ENCODE measurements at regions not wholly inside any gene's neighbourhood (a gene's known extent, or its start where the extent isn't known, plus 50 kb on each side); places are given as distances from the start of the nearest gene placed in this dataset.
A peak's percentile ranks its signal among the peaks of the same experiment; 100 is the strongest.

DNA sequence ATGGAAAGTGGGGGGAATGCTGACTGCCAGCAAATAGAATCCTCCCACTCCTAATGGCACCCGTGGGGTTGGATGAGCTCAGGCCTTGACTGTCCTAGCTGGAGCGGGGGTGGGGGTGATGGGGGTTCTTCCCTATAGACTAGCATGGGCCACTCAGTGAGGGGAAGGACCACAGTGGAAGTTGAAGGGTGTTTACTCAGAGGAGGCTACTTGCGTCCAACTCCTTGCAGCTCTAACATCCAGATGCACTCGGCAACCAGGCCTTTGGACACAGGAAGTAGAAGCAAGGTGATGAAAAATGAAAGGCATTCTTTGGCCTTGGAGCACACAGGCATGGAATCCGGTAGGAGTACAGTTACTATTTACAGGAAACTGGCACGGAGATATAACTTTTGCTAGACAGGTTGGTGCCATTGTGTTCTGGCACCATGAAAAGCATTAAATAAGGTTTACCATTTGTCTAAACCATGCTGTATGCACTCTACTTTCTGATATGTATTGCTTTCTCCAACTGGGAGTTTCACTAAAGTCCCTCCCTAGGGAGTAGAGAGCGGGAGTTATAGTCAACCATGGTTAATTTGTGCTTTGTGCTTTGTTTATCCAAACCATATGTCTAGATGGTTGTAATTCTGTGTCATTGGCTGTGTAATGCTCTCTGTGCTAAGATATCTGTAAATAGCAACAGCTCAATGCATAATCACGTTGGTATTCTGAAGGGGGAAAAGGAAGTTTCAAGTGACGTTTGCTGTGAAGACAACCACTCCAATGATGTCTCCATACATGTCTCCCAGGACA lies 125.3 kb downstream of the TSHZ3 start:
- DNase-seq (ENCODE audit: low read depth), result no peak

DNA sequence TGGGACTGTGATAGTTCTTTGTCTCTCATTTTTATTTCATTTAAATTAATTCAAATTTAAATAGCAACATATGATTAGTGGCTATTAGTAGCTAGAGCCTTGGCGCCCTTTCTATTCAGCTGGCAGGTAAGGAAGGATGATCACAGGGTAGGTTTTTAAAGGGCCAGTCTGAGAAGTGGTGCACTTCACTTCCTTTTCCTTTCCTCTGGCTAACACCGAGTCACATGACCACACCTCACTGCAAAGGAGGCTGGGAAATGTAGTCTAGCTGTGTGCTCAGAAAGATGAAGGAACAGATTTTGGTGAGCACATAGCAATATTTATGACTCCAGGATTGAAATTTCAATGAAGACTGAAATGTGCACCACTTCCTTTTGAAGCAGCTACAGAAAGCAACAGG lies 128.7 kb downstream of the TSHZ3 start:
- no peak for DNase-seq (ENCODE audit: low read depth)

DNA sequence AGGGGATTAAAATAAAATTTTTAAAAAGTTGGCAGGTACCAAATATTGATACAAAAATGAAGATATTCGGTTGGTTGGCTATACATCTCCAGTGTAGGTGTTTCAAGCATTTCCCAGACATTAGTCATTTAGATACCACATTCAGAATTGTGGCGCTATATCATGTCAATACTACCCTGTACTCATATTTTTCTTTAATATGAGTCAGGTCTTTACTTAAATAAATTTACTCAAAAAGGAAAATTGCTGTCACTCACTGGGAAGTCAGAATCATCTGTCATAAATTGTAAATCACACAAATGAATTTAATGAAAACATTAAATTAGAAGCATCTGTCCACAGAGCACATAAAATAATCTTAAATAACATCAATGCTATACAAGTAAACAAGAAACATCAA lies 134.2 kb downstream of the TSHZ3 start:
- DNase-seq (ENCODE audit: low read depth), result no peak

- DNase-seq (ENCODE audit: low read depth), result peak; percentile 94
Measured at GRCh38 chr19:31214086-31214485, 135.2 kb downstream of the TSHZ3 start.

GRCh38 chr19:31211088-31211487 lies 138.1 kb downstream of the TSHZ3 start:
- no peak for DNase-seq (ENCODE audit: low read depth)

- DNase-seq (ENCODE audit: low read depth), result no peak
Measured at GRCh38 chr19:31205887-31206518, 143.2 kb downstream of the TSHZ3 start.

GRCh38 chr19:31204115-31204514 lies 145.1 kb downstream of the TSHZ3 start:
- DNase-seq (ENCODE audit: low read depth), result no peak

GRCh38 chr19:31185261-31185660 lies 164.0 kb downstream of the TSHZ3 start:
- no peak for DNase-seq (ENCODE audit: low read depth)

DNA sequence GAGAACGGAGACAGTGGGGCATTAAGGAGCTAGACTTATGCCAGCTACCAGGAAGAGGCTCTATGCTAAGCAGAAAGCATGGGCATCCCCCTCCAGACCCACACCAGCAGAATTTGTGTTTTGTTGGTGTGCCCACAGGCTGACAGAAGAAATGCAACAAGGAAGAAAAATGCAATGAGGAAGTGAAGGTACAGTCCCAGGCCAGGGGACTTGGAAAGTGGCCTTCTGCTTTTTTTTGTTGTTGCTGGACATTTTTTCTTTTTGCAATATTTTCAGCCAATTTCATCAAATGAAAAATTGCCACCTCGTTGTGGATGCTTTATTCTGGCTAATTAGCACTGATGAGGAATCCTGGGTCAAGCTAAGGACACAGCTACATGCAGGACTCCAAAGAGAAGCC lies 167.7 kb downstream of the TSHZ3 start:
- no peak for DNase-seq (ENCODE audit: low read depth)

GRCh38 chr19:31180907-31181306 lies 168.3 kb downstream of the TSHZ3 start:
- no peak for DNase-seq (ENCODE audit: low read depth)

DNA sequence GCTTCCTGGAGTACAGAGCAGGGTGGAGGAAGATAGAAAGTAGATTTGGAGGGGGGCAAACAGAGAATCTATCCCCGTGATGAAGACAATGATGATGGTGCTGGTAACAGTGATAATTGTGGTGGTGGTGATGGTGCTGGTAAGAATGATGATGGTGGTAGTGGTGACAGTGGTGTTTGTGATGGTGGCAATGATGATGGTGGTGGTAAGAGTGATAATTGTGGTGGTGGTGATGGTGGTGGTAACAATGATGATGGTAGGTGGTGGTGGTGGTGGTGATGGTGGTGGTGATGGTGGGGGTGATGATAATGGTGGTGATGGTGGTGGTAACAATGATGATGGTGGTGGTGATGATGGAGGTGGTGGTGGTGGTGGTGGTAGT lies 169.8 kb downstream of the TSHZ3 start:
- no peak for DNase-seq (ENCODE audit: low read depth)

GRCh38 chr19:31178833-31179470 lies 170.3 kb downstream of the TSHZ3 start:
- DNase-seq (ENCODE audit: low read depth), result no peak

- no peak for DNase-seq (ENCODE audit: low read depth)
Measured at GRCh38 chr19:31177246-31177645, 172.0 kb downstream of the TSHZ3 start.

DNA sequence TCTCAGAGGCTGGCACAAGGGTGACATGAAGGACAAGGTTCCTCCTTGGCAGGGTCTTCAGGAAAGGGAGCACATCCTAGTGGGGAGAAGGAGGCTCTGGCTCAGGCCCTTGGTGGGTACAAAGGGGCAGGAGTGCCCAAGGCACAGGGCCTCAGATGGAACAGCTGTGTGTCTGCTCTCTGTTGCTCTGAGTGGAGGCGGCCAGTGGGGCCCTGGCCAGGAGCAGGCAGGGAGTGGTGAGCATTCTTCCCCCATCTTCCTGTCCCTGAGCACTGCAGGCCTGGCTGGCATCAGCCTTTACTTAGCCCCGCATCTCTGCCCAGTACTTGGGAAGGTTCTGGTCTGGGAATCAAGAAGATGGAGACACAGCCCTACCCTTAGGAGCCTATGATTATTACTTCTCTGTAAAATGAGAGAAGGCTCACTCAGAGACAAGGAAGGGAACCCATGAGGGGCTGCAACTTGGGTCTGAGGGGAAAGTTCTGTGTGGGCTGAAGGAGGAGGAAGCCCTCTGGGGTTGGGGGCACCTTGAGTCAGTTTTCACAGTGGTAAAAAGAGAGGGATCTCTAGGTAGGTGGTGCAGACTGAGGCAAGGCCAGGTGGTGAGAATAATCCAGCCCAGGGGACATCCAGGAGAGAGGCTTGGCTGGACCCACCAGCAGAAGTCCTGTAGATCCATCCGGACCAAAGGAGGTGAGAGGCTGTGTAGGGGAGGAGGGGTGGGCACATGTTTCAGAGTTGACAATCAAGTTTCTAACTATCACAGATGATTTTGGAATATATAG lies 173.5 kb downstream of the TSHZ3 start:
- DNase-seq (ENCODE audit: low read depth), result no peak

- no peak for DNase-seq (ENCODE audit: low read depth)
Measured at GRCh38 chr19:31174948-31175347, 174.3 kb downstream of the TSHZ3 start.

- no peak for DNase-seq (ENCODE audit: low read depth)
Measured at GRCh38 chr19:31173991-31174390, 175.2 kb downstream of the TSHZ3 start.

DNA sequence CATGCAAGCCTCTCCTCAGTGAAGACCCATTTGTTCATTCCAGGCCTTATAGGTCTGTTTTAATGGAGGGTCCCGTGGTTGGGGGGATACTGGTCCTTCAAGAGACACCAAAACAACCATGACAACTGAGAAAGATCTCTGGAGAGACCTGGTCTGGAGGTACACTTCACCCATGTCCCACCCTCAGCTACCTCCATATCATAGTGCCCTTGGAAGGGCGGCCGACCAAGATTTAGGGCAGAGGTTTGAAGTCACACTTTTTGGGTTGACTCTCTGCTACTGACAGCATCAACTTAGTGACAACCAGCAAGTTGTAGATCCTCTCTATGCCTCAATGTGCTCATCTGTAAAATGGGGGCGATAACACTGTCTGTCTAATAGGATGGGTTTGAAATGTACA lies 177.3 kb downstream of the TSHZ3 start:
- no peak for DNase-seq (ENCODE audit: low read depth)

- DNase-seq (ENCODE audit: low read depth), result no peak
Measured at GRCh38 chr19:31170046-31170445, 179.2 kb downstream of the TSHZ3 start.

GRCh38 chr19:31168106-31168625 lies 181.1 kb downstream of the TSHZ3 start:
- DNase-seq (ENCODE audit: low read depth), result no peak

GRCh38 chr19:31167690-31168089 lies 181.5 kb downstream of the TSHZ3 start:
- DNase-seq (ENCODE audit: low read depth), result no peak

GRCh38 chr19:31166206-31166605 lies 183.0 kb downstream of the TSHZ3 start:
- no peak for DNase-seq (ENCODE audit: low read depth)

- DNase-seq (ENCODE audit: low read depth), result no peak
Measured at GRCh38 chr19:31164791-31165251, 184.4 kb downstream of the TSHZ3 start.

All from HS-27A (cell line).